Effector memory CD8-positive, alpha-beta T cell (primary cell): ENCODE measurements at regions not wholly inside any gene's neighbourhood (a gene's known extent, or its start where the extent isn't known, plus 50 kb on each side); places are given as distances from the start of the nearest gene placed in this dataset.

Experiments
- ATAC-seq: fragments of 150-1000 bp; cut with Tn5 transposase; replicated peaks from 2 replicates; pipeline ENCODE4 v1.10.0; 2021; ENCODE audit warnings: mild to moderate bottlenecking, moderate library complexity
- DNase-seq, 3 experiments: peaks; one replicate each; pipeline ENCODE4 v3.0.0; 2021
- H3K27ac Mint-ChIP-seq, 2 donors: one replicate each; pipeline ENCODE4 v1.8.0; 2022; ENCODE audit warnings: mild to moderate bottlenecking in 2 of 2, mixed read lengths in 2 of 2, moderate library complexity in 2 of 2
- H3K27me3 Mint-ChIP-seq, 2 donors: one replicate each; pipeline ENCODE4 v1.8.0; 2022; ENCODE audit warnings: mixed read lengths in 2 of 2
- H3K36me3 Mint-ChIP-seq: one replicate; pipeline ENCODE4 v1.8.0; 2022; ENCODE audit warnings: mild to moderate bottlenecking, moderate library complexity, mixed read lengths; ENCODE audit not compliant: insufficient read depth
- H3K4me1 Mint-ChIP-seq, 2 donors: one replicate each; pipeline ENCODE4 v1.8.0; 2022; ENCODE audit warnings: low read depth in 2 of 2, mixed read lengths in 2 of 2
- H3K4me3 Mint-ChIP-seq, 2 donors: one replicate each; pipeline ENCODE4 v1.8.0; 2022; ENCODE audit warnings: mild to moderate bottlenecking in 2 of 2, mixed read lengths in 2 of 2, moderate library complexity in 2 of 2
- H3K9me3 Mint-ChIP-seq, 2 donors: one replicate each; pipeline ENCODE4 v1.8.0; 2022; ENCODE audit warnings: mixed read lengths in 2 of 2

GRCh38 chr5:27494887-27495286, 456.5 kb upstream of the CDH9 start:
- Mint-ChIP-seq H3K36me3 (no peaks in the 10 kb centered on the region), H3K4me1 (no peaks in the 10 kb centered on the region), H3K4me3 (no peak overlapping the region), H3K27ac (no peak overlapping the region), H3K27me3 (no peaks in the 10 kb centered on the region), H3K9me3 (peaks cover 12 to 18% of the 10 kb centered on the region in 2 donors)
- ATAC-seq (no peak), DNase-seq (no peak)

DNA sequence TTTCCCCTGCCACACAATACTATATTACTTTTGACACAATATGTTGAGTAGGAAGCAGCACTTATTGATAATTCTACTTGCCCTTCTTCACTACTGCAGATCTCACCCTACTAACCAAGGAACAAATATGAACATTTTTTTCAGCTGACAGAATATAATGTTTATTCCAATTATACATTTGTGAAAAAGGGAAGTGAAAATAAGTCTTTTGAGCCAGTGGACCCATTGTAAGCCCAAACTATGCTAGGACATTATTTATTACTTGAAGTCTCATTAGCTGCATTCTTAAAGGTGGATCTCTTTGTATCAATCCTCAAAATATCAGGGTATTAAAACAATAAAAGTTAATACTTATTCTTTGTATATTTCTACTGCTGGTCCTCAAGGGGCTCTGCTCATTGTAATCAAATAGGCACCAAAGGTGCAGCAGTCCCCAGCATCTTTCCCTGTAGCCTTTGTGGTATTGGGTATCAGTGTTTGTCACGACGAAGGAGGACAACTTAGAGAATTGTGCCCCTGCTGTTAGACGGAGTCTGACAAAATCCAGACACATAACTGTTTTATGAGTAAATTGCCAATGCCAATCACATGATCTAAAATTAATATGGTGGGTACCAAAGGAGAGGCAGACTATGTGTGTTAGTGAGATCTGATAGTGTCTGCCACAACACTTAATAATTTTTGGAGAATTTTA, 453.5 kb upstream of the CDH9 start:
- H3K36me3 Mint-ChIP-seq: no peaks in the 10 kb centered on the region
- no peaks in the 10 kb centered on the region for H3K4me1 Mint-ChIP-seq
- DNase-seq (no peak), ATAC-seq (no peak)
- no peak overlapping the region for H3K27ac Mint-ChIP-seq
- peaks cover 14 to 16% of the 10 kb centered on the region in 2 donors for H3K9me3 Mint-ChIP-seq
- H3K4me3 Mint-ChIP-seq: no peak overlapping the region
- no peaks in the 10 kb centered on the region for H3K27me3 Mint-ChIP-seq

- Mint-ChIP-seq H3K27ac (no peak overlapping the region), H3K9me3 (peaks cover 16 to 19% of the 10 kb centered on the region in 2 donors), H3K4me3 (no peak overlapping the region), H3K27me3 (no peaks in the 10 kb centered on the region), H3K36me3 (no peaks in the 10 kb centered on the region), H3K4me1 (no peaks in the 10 kb centered on the region)
- DNase-seq: no peak
- ATAC-seq: no peak
Measured at GRCh38 chr5:27491047-27491446, 452.7 kb upstream of the CDH9 start.

DNA sequence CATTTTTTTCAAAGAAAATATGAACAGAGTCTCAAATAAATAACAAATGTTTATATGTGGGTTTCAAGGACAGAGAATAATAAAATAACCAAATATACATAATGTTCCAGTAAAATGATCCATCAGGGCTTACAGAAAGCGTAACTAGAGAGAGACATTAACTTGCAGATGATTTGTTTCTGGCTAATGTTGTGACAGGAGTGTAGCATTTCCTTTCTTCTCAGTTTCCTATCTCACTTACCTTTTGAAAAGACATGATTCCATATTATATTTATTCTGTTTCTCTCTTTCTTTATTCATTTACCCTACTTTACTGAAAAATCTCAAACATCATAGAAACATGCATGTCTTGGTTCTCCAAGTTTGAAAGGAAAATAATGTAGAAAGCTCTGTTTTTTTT, 451.3 kb upstream of the CDH9 start:
- Mint-ChIP-seq H3K4me1 (no peaks in the 10 kb centered on the region), H3K4me3 (no peak overlapping the region), H3K9me3 (peaks cover 16 to 20% of the 10 kb centered on the region in 2 donors), H3K27me3 (no peaks in the 10 kb centered on the region), H3K27ac (no peak overlapping the region), H3K36me3 (no peaks in the 10 kb centered on the region)
- no peak for ATAC-seq
- no peak for DNase-seq

GRCh38 chr5:27482663-27483062, 444.3 kb upstream of the CDH9 start:
- no peak overlapping the region for H3K27ac Mint-ChIP-seq
- no peak overlapping the region for H3K4me3 Mint-ChIP-seq
- no peaks in the 10 kb centered on the region for H3K36me3 Mint-ChIP-seq
- no peak for DNase-seq
- H3K27me3 Mint-ChIP-seq: no peaks in the 10 kb centered on the region
- ATAC-seq: no peak
- no peaks in the 10 kb centered on the region for H3K4me1 Mint-ChIP-seq
- H3K9me3 Mint-ChIP-seq: peaks cover 3 to 12% of the 10 kb centered on the region in 2 donors

GRCh38 chr5:27479859-27480258, 441.5 kb upstream of the CDH9 start:
- ATAC-seq (no peak), DNase-seq (no peak)
- Mint-ChIP-seq H3K4me1 (no peaks in the 10 kb centered on the region), H3K9me3 (peaks cover 0 to 6% of the 10 kb centered on the region in 2 donors), H3K4me3 (no peak overlapping the region), H3K27ac (no peak overlapping the region), H3K27me3 (no peaks in the 10 kb centered on the region), H3K36me3 (no peaks in the 10 kb centered on the region)

- ATAC-seq: no peak
Measured at GRCh38 chr5:27477550-27477949, 439.2 kb upstream of the CDH9 start.

DNA sequence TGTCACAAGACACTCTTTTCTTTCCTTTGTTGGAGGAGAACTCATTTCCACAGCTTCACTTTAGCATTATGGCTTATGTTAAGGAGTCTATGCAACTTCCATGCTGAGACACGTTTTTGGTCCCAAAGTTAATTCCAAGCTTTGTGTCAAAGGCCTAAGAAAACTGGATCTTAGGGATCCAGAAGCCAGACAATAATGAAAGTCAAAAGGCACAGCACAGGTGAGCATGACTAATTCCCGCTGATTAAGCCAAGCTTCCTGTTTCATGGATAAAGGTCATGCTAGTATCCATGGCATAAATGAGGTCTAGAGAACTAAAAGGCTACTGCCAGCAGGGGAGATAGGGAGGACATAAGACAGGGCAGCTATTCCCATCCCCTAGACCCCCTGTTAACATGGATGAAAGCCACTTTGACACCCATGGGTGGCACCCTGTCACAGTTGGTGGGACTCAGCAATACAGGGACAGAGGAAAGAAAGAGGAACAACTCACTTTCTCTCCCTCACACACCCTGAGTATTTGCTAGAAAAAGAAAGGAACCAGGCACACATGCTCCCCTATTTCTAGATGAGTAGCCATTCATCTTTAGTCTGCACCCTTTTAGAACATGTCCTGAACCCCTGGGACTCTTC, 438.1 kb upstream of the CDH9 start:
- no peak for DNase-seq
- H3K4me1 Mint-ChIP-seq: no peaks in the 10 kb centered on the region
- H3K9me3 Mint-ChIP-seq: peaks cover 0 to 6% of the 10 kb centered on the region in 2 donors
- H3K36me3 Mint-ChIP-seq: no peaks in the 10 kb centered on the region
- no peak overlapping the region for H3K27ac Mint-ChIP-seq
- H3K27me3 Mint-ChIP-seq: no peaks in the 10 kb centered on the region
- H3K4me3 Mint-ChIP-seq: no peak overlapping the region
- no peak for ATAC-seq

More at GRCh38 chr5:27477550-27477949, 439.2 kb upstream of the CDH9 start:
- Mint-ChIP-seq H3K4me1 (no peaks in the 10 kb centered on the region), H3K27me3 (no peaks in the 10 kb centered on the region), H3K27ac (no peak overlapping the region), H3K9me3 (peaks cover 0 to 6% of the 10 kb centered on the region in 2 donors), H3K4me3 (no peak overlapping the region), H3K36me3 (no peaks in the 10 kb centered on the region)
- DNase-seq: no peak

DNA sequence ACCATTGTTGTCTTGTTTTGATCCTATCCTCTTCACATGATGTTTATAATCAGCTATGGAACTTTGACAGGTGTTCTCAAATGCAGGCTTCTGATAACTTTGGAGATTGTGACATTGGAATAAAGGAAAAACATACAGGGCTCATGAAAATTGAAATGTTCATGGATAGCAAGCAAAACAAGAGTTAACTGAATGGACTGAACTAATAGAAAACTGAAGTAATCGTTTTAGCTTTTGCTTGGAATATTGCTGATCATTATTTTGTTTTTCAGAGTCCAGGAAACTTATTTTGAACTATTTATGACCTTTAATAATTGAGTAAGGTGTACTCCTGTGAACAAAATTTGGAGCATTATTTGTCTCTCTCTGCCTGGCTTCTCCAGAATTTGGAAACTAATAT, 436.7 kb upstream of the CDH9 start:
- peaks cover 0 to 3% of the 10 kb centered on the region in 2 donors for H3K9me3 Mint-ChIP-seq
- no peak overlapping the region for H3K4me3 Mint-ChIP-seq
- ATAC-seq (no peak), DNase-seq (no peak)
- no peaks in the 10 kb centered on the region for H3K36me3 Mint-ChIP-seq
- no peak overlapping the region for H3K27ac Mint-ChIP-seq
- H3K27me3 Mint-ChIP-seq: no peaks in the 10 kb centered on the region
- no peaks in the 10 kb centered on the region for H3K4me1 Mint-ChIP-seq

- Mint-ChIP-seq H3K27me3 (no peaks in the 10 kb centered on the region), H3K27ac (no peak overlapping the region), H3K9me3 (peaks cover 0 to 3% of the 10 kb centered on the region in 2 donors), H3K4me1 (no peaks in the 10 kb centered on the region), H3K4me3 (no peak overlapping the region), H3K36me3 (no peaks in the 10 kb centered on the region)
- DNase-seq (no peak), ATAC-seq (no peak)
Measured at GRCh38 chr5:27474395-27474794, 436.0 kb upstream of the CDH9 start.

DNA sequence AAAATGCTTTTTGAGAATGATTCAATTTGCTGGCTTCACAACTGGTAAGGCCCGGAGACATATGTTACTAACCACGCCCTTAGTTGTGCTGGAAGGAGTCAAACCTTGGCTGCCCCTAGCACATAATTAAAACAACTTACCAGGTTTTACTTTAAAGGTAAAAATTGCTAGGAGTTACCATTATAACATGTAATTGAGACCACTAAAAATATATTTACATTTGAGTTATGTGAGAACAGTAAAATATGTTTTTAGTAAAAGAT, 435.6 kb upstream of the CDH9 start:
- Mint-ChIP-seq H3K9me3 (peaks cover 0 to 3% of the 10 kb centered on the region in 2 donors), H3K36me3 (no peaks in the 10 kb centered on the region), H3K4me3 (no peak overlapping the region), H3K27ac (no peak overlapping the region), H3K4me1 (no peaks in the 10 kb centered on the region), H3K27me3 (no peaks in the 10 kb centered on the region)
- no peak for DNase-seq
- ATAC-seq: no peak

DNA sequence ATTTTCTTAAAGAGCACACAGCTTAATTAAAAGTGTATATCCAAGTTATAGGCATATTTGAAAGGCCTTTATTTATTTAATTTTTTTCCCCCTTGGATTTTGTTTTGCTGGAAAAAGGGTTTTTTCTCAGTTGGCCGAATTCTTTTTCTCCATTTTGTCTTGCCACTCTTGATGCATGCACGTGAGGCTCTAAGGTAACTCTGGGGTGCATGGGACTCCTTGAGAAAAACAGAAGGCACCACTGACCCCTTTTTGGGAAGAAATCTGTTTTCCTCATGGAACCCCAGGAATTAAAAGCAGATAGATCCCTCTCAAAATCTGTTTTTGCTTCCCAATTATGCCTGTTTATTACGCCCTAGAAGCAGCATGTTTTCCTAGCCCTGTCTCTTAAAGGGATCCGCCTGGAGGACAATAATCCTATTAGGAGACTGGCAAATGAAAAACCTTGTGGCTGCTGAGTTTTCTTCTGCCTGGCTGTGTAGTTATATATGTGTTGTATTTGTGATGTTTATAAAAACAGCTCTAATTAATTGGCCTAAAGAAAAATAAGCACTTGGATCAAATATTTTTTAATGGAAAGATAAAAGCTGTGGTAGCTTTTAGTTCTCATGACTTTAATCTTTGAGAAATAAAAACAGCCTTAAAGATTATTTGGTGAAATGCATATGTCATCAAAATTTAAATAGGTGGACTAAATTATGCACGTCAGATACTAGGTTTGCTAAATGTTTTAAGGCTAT, 435.1 kb upstream of the CDH9 start:
- peaks cover 0 to 3% of the 10 kb centered on the region in 2 donors for H3K9me3 Mint-ChIP-seq
- DNase-seq (no peak), ATAC-seq (no peak)
- no peak overlapping the region for H3K27ac Mint-ChIP-seq
- H3K36me3 Mint-ChIP-seq: no peaks in the 10 kb centered on the region
- no peak overlapping the region for H3K4me3 Mint-ChIP-seq
- no peaks in the 10 kb centered on the region for H3K27me3 Mint-ChIP-seq
- no peaks in the 10 kb centered on the region for H3K4me1 Mint-ChIP-seq

DNA sequence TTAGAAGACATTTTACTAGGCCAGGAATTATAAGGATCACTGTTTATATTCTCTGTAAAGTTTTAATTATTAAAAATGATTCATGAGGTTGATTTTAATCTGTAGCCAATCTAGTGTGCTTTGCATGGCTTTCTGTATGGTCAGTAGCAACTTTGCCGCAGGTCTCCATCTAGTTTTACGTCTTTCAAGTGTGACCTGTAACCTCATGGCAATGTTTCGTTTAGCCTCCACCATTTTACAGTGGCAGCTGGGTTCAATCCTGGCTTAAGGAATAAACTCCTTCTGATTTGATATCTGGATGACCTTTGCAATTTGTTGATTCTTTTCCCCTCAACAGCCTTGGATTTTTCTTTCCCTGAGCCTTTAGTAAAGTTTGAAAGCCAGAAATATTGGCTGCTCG, 434.5 kb upstream of the CDH9 start:
- Mint-ChIP-seq H3K4me1 (no peaks in the 10 kb centered on the region), H3K9me3 (peaks cover 0 to 3% of the 10 kb centered on the region in 2 donors), H3K27me3 (no peaks in the 10 kb centered on the region), H3K36me3 (no peaks in the 10 kb centered on the region), H3K27ac (no peak overlapping the region), H3K4me3 (no peak overlapping the region)
- ATAC-seq: no peak
- DNase-seq: no peak
